H1 (cell line): ENCODE measurements at regions not wholly inside any gene's neighbourhood (a gene's known extent, or its start where the extent isn't known, plus 50 kb on each side); places are given as distances from the start of the nearest gene placed in this dataset.

Experiments used
- CTCF ChIP-seq, 3 experiments: IDR thresholded peaks; 1 replicate in 2 of 3; 2 replicates in 1 of 3; pipeline versions ENCODE4 v1.5.1 to v1.6.1; 2011; ENCODE audit warnings: low read length in 3 of 3, mild to moderate bottlenecking in 3 of 3, inconsistent platforms in 2 of 3, low read depth in 1 of 3, moderate library complexity in 1 of 3; ENCODE audit not compliant: insufficient read depth in 1 of 3; ENCODE audit errors: control extremely low read depth in 1 of 3
- EZH2 ChIP-seq: fragments of 200-600 bp; sonication (generic); IDR thresholded peaks from 2 replicates; pipeline ENCODE4 v1.7.1; 2012; ENCODE audit warnings: low read depth, mild to moderate bottlenecking, moderate library complexity, low read length, inconsistent platforms; ENCODE audit not compliant: severe bottlenecking
- JUND ChIP-seq: IDR thresholded peaks from 2 replicates; pipeline ENCODE4 v1.6.1; 2011; ENCODE audit warnings: mild to moderate bottlenecking, improper control_type of control experiment, low read length
- MAFK ChIP-seq: IDR thresholded peaks from 2 replicates; pipeline ENCODE4 v1.6.1; 2012; ENCODE audit warnings: low read depth, mild to moderate bottlenecking, improper control_type of control experiment, low read length
- POLR2A ChIP-seq, 2 experiments: IDR thresholded peaks; 1 replicate in 1 of 2; 2 replicates in 1 of 2; pipeline ENCODE4 v1.6.1; 2011; ENCODE audit warnings: low read depth in 2 of 2, low read length in 2 of 2, mild to moderate bottlenecking in 2 of 2; ENCODE audit errors: control extremely low read depth in 1 of 2
- USF2 ChIP-seq: IDR thresholded peaks from 2 replicates; pipeline ENCODE4 v1.6.1; 2011; ENCODE audit warnings: low read length, improper control_type of control experiment
- TF ChIP-seq, protein P1 (sequence below): IDR thresholded peaks from 2 replicates; pipeline ENCODE4 v1.6.1; 2011; ENCODE audit warnings: low read depth, mild to moderate bottlenecking, low read length; ENCODE audit not compliant: insufficient read depth

DNA sequence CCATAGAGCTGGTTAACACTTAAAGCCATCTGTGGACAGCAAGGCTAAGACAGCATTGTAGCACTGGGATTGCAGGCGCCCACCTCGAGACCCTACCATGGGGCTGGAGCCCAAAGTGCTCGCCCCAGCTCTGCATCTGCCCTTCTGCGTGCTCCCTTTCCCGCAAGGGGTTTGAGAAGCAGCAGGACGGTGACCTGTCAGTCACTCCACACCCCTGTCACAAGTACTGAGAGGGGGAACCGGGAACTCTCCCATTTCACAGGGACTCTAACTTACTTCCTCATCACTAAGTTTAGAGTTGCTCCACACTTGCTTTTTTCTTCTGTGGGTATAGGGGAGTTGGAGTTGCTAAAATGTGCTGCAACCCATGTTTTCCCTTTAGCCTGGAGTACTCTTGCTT lies 273.2 kb downstream of the SMARCA2 start:
- TF ChIP-seq EZH2, result no peak
- no peak for TF ChIP-seq CTCF (IDR thresholded peaks at IDR 0.05; ENCODE audit: control extremely low read depth in 1 of 3, insufficient read depth in 1 of 3, low read depth in 1 of 3, low read length in 3 of 3)
- TF ChIP-seq, protein P1, sequence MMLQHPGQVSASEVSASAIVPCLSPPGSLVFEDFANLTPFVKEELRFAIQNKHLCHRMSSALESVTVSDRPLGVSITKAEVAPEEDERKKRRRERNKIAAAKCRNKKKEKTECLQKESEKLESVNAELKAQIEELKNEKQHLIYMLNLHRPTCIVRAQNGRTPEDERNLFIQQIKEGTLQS, result no peak
- no peak for TF ChIP-seq USF2
- no peak for TF ChIP-seq POLR2A (IDR thresholded peaks at IDR 0.05; ENCODE audit: control extremely low read depth in 1 of 2, low read depth in 2 of 2, low read length in 2 of 2)
- TF ChIP-seq MAFK, result no peak
- no peak for TF ChIP-seq JUND
